ENCODE measurements at regions not wholly inside any gene's neighbourhood (a gene's known extent, or its start where the extent isn't known, plus 50 kb on each side); places are given as distances from the start of the nearest gene placed in this dataset.
"Not testable (repeated sequence)": the region's sequence is repeated elsewhere in the genome, so short reads cannot be mapped to it uniquely, and the experiment has no call there.

DNA sequence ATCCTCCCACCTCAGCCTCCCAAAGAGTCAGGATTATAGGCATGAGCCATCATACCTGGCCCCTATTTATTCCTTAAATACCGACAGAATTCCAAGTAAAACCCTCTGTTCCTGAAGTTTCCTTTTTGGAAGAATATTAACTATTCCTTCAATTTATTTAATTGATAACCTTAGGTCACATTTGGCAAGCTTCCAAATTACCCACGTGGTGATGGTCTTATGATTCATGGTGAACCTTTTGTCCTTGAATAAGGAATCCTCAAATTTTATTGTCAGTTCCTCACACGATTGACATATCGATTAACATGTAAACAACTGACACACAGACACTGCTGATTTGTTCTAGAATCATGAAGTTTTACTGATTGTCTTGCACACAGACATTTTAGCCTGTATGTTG, 130.6 kb upstream of the LRRC61 start:
- TF ChIP-seq, protein P1, sequence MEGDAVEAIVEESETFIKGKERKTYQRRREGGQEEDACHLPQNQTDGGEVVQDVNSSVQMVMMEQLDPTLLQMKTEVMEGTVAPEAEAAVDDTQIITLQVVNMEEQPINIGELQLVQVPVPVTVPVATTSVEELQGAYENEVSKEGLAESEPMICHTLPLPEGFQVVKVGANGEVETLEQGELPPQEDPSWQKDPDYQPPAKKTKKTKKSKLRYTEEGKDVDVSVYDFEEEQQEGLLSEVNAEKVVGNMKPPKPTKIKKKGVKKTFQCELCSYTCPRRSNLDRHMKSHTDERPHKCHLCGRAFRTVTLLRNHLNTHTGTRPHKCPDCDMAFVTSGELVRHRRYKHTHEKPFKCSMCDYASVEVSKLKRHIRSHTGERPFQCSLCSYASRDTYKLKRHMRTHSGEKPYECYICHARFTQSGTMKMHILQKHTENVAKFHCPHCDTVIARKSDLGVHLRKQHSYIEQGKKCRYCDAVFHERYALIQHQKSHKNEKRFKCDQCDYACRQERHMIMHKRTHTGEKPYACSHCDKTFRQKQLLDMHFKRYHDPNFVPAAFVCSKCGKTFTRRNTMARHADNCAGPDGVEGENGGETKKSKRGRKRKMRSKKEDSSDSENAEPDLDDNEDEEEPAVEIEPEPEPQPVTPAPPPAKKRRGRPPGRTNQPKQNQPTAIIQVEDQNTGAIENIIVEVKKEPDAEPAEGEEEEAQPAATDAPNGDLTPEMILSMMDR (IDR thresholded peaks at IDR 0.05 in 4 of 5, conservative IDR thresholded peaks at IDR 0.05 in 1 of 5) = not testable (repeated sequence)
- not testable (repeated sequence) for TF ChIP-seq POLR2A (IDR thresholded peaks at IDR 0.05)
